SKM-1 treated with dmso at 0.1 percent for 144 hours (cell line): ENCODE measurements at regions not wholly inside any gene's neighbourhood (a gene's known extent, or its start where the extent isn't known, plus 50 kb on each side); places are given as distances from the start of the nearest gene placed in this dataset.

Experiments
- DNase-seq: peaks from one replicate; lab custom pipeline; 2025; ENCODE audit not compliant: unreplicated experiment; lab: John Stamatoyannopoulos, UW

DNA sequence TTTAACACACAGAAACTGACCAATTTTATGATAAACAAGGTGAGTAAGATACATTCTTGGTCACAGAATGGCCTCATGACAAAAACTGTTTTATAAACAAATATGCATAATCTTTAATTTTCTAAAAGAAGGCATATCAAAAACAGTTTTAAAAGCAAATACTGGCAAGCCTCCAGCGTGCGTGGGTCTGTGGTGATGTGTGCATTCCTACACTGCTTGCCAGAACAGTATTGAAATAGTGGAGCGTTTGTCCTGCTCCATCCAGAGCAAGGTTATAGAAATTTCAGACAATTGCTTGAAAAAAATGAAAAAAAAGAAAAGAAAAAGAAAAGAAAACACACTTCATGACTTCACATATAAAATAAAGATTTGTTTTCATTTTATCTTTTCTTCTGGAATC, 140.9 kb downstream of the MZT1 start:
- DNase-seq, result no peak

DNA sequence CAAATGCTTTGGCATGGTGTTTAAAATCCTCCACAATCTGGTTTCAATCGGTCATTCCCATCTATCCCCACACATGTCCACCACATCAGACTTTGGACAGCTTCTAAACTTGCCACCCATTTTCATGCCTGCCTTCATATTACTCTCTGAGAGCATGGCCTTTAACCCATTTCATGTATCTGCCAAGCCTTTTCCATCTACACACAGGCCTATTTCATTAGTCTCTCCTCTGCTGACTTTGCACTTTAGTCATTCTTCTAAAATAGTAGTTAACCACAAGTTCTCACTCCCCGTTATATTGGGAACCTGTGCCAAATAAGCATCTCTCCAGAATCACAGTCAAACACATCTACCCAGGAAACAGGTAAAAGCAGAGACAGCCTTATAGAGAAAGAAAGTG, 142.2 kb downstream of the MZT1 start:
- no peak for DNase-seq

DNA sequence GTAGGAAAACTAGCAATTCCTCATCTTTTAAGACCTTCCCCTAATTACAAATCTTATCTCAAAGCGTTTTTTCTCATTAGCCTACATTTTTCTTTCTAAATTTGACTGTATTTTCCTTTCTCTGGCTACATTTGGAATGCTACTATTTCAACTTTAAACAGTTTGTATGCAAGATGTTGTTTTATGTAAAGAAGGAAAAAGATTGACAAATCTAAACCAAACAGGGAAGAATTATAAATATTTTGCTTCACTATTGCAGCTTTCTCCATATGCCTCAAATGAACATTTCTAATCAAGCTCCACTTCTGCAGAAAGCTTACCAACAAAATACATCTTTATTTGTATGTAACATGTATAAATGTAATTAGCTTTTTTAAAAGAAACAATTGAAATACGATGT, 156.2 kb downstream of the MZT1 start:
- no peak for DNase-seq

DNA sequence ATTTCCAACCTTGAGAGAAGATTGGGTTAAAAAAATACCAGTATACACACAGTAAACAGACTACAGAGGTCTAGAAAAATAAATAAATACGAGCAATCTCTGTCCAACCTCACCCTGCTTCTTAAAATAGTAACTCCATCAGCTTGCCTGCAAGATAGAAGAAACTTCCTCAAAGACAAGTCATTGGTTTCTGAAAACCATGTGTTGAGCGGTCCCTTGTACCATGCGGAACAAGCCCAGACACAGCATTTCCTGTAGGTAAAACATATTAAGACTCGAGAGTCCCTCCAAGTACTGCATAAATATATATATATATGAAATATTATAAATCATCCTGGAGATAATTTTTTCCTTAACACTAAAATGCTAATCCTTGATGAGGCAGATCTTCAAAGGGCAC, 157.4 kb downstream of the MZT1 start:
- DNase-seq, result no peak

- DNase-seq, result no peak
Measured at GRCh38 chr13:72567566-72567965, 159.9 kb downstream of the MZT1 start.

DNA sequence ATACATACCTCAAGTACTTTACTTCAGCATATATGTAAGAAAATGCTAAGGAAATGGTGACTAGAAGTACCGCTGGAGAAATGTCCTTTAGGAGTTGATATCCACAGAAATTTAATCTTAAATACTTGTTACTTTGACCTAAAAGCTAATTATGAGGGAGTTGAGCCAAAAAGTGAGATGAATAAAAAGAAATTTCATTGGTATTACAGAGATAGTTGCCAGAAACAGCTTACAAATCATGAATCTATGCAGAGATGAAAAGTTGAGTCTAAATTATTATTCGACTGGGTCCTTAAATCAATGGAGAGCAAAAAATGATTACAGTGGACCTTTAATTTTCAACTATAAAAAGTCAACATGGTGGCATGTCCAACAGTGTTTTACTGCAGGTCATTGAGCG, 160.9 kb downstream of the MZT1 start:
- no peak for DNase-seq

- peak; percentile 42 for DNase-seq
Measured at GRCh38 chr13:72565893-72566292, 161.5 kb downstream of the MZT1 start.

GRCh38 chr13:72562686-72563085, 164.7 kb downstream of the MZT1 start:
- DNase-seq, result no peak

DNA sequence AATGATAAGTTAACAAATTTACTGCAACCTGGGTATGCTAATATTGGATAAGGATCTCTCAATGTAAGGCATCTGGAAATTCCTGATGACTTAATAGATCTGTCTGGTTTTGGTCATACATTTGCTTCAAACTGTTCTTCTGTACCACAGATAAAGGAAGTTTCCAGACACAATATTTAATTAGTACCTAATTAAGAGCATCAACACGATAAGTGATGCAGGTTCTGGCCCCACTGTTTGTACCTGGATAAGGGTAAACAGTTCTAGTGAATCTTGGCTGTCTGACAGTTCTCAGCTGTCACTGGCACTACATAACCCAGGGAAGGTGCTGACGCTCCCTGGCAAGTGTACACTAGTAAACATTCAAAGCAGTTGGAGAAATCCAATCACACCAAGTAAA, 165.6 kb downstream of the MZT1 start:
- no peak for DNase-seq

GRCh38 chr13:72559716-72560115, 167.7 kb downstream of the MZT1 start:
- no peak for DNase-seq

GRCh38 chr13:72556945-72557344, 170.5 kb downstream of the MZT1 start:
- DNase-seq, result no peak

DNA sequence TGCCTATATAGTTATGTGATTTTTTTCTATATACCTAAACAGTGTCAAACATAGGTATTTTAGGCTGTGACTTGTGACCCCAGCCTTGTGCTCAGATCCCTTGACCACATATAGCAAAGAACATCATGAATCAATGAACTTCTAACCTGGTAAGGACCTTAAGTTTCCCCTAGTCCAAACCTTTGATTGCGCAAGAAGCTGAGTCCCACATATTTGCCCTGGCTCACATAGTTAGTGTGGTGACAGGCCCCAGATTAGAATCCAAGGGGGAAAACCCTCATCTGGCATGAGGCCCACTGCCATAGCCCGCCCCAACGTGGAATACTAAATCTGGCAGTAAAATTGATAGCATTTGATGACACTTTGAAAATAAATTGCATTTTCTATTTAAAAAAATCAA, 171.8 kb downstream of the MZT1 start:
- DNase-seq, result no peak

- no peak for DNase-seq
Measured at GRCh38 chr13:72552731-72553130, 174.7 kb downstream of the MZT1 start.

- peak; percentile 46 for DNase-seq
Measured at GRCh38 chr13:72545895-72546294, 181.5 kb downstream of the MZT1 start.

- no peak for DNase-seq
Measured at GRCh38 chr13:72545030-72545719, 182.3 kb downstream of the MZT1 start.

GRCh38 chr13:72544042-72544441, 183.4 kb downstream of the MZT1 start:
- DNase-seq, result no peak

DNA sequence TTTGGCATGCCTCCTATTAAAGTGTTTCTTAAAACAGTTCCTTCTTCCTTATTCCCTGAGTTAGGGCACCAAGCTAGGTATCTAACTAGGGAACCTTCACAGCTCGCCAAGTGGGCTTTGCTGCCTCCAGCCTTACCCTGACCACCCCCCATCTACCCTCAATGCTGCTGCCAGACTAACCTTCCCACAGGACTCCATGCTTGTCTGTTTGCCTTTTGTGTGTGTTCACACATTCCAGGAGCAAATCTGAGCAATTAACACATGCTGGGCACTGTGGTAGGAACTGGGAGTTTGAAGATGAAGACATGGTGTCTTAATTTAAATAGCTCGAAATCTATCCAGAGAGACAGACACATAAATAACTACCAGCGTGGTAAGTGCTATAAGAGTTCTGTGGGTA, 185.2 kb downstream of the MZT1 start:
- no peak for DNase-seq

DNA sequence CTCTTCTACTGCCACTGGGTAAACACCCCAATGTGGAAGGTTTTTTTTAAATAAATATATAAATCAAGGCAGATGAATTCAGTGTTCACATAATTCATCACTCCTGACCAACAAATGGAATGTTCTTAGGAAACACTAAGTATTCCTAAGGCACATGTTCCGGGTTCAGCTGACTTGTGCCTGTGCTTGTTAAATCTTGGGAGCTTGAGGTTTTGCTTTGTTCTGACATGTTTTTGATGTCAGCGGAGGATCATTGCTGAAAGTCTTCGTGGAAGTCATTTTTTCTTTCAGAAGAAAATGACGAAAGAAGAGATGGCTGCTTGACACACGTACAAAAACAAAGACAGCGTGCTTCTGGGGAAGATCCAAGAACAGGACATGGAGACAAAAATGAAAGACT, 185.8 kb downstream of the MZT1 start:
- no peak for DNase-seq

DNA sequence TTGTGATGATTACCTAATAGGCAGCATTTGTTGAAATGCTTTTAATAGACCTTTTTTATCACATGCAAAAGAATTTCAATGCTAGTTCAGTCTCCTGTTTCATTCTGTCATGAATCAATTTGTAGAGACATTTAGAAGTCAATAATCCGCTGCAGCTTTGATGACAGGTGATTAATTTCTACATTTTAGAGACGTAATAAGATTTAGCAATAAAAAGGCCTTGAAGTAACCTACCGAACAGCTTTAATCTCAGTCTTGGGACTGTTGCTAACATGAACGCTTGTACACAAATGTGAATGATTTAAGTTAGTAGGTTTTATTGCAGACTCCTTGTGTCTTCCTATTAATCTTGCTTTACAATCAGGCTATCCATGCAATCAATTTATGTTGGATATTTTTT, 186.5 kb downstream of the MZT1 start:
- no peak for DNase-seq

DNA sequence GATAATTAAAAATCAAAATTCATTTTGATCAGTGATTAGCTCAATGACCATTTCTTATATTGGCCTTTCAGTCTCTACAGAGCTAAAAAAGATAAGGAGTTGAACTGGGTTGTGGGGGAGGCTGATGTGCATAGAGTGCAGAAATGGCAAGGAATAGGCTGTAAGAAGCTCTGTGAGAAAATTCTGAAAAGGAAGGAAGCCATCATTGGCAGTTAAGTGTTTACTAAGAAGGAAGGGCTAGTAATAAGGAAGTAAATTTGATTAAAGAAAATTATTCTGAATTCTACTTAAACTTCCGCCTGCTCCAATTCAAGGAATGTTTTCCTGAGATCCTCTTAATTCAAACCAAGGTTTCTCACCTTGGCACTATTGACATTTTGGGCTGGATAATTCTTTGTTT, 187.5 kb downstream of the MZT1 start:
- no peak for DNase-seq

GRCh38 chr13:72537782-72538181, 189.6 kb downstream of the MZT1 start:
- no peak for DNase-seq

DNA sequence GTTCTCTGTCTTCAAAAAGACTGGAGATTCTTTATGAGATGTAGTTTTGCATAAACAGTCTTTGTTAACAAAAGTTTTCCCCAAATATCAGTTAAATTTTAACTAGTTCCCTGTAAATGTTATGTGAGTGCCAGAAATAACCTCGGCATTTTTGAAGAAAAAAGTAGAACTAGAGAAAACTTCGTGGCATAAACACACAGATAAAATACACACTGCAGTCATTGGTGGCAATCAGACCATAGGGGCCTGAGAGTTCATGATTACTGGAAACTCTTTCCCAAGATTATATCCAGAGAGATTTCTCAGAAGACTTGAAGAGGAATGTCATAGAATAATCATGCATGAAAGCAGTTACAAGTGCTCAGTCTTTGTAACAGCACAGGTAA, 190.0 kb downstream of the MZT1 start:
- no peak for DNase-seq

GRCh38 chr13:72536714-72537394, 190.6 kb downstream of the MZT1 start:
- DNase-seq, result no peak
